ENCODE measurements at regions not wholly inside any gene's neighbourhood (a gene's known extent, or its start where the extent isn't known, plus 50 kb on each side); places are given as distances from the start of the nearest gene placed in this dataset.

- DNase-seq = no peak
These were observed 804.2 kb upstream of the SLITRK1 start for GRCh38 chr13:84686458-84686857.

GRCh38 chr13:84684804-84685203, 802.5 kb upstream of the SLITRK1 start:
- DNase-seq = no peak

- DNase-seq = no peak
These were observed 801.9 kb upstream of the SLITRK1 start for GRCh38 chr13:84684048-84684662.

- no peak for DNase-seq
These were observed 801.2 kb upstream of the SLITRK1 start for GRCh38 chr13:84683448-84683847.

GRCh38 chr13:84677836-84678235, 795.6 kb upstream of the SLITRK1 start:
- no peak for DNase-seq

DNA sequence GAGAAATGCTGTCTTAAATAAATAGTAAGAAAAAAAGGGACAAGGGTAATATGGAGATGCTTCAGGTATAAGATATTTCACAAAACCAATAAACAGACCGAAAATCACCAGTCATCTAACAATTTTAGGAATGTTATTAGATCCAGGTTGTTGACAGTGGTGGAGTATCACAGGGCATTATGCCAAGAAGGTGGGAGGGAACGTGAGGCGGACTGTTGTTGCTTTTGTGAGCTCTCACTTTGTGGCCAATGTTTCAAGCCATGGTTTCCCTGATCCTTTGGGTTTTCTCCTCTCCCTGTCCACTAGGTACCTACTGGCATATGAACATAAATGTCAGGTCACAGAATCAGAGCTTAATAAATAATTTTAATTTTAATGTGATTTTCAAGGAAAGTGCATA, 790.3 kb upstream of the SLITRK1 start:
- DNase-seq = no peak

GRCh38 chr13:84670245-84670644, 788.0 kb upstream of the SLITRK1 start:
- DNase-seq = no peak

- no peak for DNase-seq
These were observed 786.4 kb upstream of the SLITRK1 start for GRCh38 chr13:84668637-84669036.

- no peak for DNase-seq
These were observed 780.2 kb upstream of the SLITRK1 start for GRCh38 chr13:84662491-84662890.

DNA sequence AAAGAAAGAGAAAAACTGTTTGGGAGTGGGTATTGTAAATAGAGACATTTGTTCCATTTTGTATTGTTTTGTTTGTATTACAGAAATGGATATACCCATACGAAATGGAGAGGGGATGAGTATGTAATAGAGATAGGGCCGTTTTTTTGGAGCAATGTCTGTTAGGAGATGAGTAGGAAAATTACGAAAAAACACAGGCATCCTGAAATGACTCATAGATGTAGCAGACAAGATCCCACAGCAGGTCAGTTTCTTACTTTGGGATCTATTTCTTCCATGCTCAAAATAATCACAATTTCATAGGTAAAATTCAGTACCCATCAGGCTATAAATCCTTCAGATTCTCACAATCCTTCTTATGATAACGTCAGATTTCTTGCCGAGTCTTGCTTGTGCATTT, 779.4 kb upstream of the SLITRK1 start:
- DNase-seq = no peak

DNA sequence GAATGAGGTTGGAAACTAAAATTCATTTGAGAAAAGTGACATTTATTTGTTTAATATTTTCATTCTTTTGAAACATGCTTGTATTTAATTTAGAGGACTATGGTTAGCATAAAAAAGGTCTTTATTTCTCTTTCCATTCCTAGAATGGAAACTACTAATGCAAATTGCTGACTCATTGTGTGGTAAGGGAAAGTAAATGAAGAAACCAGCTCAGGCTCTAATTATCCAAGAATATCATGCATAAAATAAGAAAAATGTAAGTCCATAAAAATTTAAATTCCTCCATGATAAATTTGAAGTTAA, 777.0 kb upstream of the SLITRK1 start:
- DNase-seq = no peak

DNA sequence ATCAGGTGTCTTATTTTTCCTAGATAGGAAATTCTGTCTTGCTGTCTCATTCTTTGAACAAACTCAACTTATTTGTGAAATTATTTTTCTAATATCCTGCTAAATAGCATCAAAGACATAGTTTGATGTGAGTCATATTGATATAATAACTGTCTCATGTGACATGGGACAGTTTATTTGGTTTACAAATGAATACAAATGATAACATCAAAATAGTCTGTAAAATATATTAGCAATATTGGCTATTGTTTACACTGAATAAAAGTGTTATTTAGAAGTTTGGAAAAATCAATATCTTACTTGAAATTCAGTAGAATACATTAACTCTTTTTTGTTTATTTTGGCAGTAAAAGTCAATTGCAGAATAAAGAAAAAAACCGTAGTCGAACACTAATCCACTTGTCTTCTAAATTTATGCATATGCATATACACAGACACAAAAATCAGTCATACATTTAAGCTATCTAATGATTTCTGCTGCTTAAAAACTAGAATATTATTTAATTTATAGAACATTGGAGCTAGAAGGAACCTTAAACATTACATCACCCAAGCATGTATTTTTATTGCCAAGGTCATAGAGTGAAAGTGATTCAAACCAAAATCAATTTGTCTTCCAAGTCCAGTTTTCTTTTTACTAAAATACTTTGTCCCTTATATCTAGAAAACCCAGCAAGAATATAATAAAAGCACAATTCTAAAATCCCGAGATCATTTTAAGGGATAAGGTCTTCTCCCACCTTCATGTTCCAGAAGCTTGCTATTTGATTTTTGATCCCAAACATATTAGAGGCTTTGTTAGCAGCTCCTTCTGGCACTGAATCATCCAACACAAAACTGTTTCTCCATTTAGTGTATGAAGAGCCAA, 776.5 kb upstream of the SLITRK1 start:
- no peak for DNase-seq

GRCh38 chr13:84655677-84656076, 773.4 kb upstream of the SLITRK1 start:
- no peak for DNase-seq

DNA sequence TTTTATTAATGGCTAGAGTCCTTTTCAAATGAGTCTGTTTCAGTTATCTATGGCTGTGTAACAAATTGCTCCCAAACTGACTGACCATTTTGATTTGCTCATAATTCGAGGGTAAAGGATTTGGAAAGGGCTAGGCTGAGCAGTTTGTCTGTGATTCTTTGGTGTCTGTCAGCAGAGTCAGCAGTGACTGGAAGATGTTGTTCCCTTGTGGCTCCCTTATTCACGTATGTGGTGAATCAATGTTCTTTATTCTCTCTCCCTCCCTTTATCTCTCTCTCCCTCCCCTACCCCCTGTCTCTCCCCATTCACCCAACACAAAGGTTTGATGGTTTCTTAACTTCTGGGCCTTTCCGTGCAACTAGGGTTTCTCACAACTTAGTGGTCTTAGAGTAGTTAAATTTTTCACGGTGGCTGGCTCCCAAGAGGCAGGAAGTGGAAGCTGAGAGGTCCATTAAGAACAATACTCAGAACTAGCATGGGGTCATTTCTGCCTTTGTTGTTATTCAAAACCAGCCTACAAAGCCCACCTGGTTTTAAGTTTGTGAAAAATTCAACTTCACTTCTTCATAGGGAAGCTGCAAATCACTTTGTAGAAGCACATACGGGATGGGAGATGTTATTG, 772.5 kb upstream of the SLITRK1 start:
- no peak for DNase-seq

DNA sequence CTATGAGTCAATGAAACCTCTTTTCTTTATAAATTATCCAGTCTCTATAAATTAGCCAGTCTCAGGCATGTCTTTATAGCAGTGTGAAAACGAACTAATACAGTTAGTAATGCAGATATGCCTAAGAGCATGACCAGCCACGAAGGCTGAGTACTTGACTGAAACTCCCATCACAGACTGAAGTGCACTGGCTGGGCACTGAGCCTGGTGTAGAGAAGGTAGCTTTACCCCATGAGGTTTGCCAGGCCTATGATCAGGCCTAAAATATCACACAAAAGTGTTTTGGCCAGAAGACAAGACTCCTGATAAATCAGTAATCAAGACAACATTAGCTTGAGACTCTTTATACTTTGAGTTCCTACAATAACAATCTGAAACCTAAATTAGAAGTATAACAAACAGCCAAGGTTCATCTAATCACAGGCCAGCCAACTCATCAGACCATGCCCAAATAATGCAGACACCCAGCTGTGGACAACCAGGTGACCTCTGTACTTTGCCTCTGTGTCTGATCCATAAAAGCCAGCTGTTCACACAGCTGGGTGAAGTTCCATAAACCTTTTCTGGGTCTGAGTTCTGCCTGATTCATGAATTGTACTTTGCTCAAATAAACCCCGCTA, 771.8 kb upstream of the SLITRK1 start:
- DNase-seq = no peak

DNA sequence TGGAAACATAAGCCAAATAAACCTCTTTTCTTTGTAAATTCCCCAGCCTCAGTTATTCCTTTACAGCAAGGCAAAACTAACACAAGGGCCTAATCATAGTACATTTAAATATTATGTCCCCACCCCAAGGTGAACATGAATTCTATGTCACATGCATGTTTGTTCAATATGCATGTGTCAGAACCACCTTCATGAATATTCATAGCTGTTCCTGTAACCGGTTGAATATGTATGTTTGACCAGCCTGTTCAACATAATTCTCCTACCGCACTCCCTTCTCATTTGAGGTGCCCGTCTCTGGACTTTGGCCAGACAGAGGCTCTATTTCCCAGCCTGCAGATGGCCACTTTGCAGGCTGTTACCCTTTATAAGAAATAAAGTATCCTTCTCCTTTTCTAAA, 769.4 kb upstream of the SLITRK1 start:
- DNase-seq = no peak

- DNase-seq = no peak
These were observed 769.0 kb upstream of the SLITRK1 start for GRCh38 chr13:84651288-84651687.

GRCh38 chr13:84649853-84650252, 767.6 kb upstream of the SLITRK1 start:
- no peak for DNase-seq

DNA sequence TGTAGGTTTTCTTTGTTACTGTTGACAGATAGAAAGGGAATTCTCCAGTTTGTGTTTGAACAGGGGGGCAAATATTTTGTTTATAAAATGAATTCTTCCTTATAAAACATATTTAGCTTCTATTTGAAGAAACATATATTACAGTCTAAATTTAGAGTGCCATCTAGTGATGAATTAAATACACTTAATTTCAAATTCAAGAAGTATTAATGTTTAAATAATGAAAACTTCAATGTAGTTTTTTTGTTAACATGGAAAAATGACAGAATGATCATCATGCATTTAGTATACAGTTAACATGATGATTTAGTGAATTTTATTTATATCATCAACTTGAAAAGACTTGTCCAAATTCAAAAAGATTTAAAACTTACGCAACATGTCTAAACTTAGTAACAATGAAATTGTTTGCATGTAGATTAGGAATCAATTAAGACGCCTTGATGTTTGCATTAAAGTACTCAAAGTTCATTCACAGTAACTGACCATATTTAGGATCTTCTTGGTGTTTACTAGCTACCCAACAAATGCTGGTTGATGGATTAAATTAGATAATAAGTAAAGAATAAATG, 765.9 kb upstream of the SLITRK1 start:
- no peak for DNase-seq

GRCh38 chr13:84646957-84647356, 764.7 kb upstream of the SLITRK1 start:
- no peak for DNase-seq

- DNase-seq = no peak
These were observed 763.1 kb upstream of the SLITRK1 start for GRCh38 chr13:84645196-84646012.

- no peak for DNase-seq
These were observed 759.2 kb upstream of the SLITRK1 start for GRCh38 chr13:84641491-84641890.

- no peak for DNase-seq
These were observed 758.4 kb upstream of the SLITRK1 start for GRCh38 chr13:84640691-84641090.

Measured in activated naive CD4-positive, alpha-beta T cell treated with Interleukin-2 at 50 U/mL for 16 hours (primary cell).